GM10248 (cell line): ENCODE measurements at regions not wholly inside any gene's neighbourhood (a gene's known extent, or its start where the extent isn't known, plus 50 kb on each side); places are given as distances from the start of the nearest gene placed in this dataset.

Source experiments
- CTCF ChIA-PET: fragments of 300-600 bp; sonication (Branson Sonifier 250); formaldehyde crosslinking; extraction: SDS; loops from one replicate; lab custom pipeline; 2021; ENCODE audit warnings: antibody characterized with exemption; lab: Yijun Ruan, JAX
- POLR2A ChIA-PET: fragments of 350-650 bp; sonication (Branson Sonifier 250); formaldehyde crosslinking; extraction: SDS; loops from one replicate; lab custom pipeline; 2020; ENCODE audit warnings: antibody characterized with exemption; lab: Yijun Ruan, JAX
- DNase-seq: peaks from one replicate; pipeline ENCODE4 v3.0.0; 2012; ENCODE audit errors: extremely low spot score
- TF ChIP-seq, protein P1 (sequence below): IDR thresholded peaks from 2 replicates; pipeline ENCODE4 v1.5.1; 2012; ENCODE audit warnings: mild to moderate bottlenecking, low read depth; ENCODE audit errors: extremely low read depth, missing control alignments, control extremely low read depth

DNA sequence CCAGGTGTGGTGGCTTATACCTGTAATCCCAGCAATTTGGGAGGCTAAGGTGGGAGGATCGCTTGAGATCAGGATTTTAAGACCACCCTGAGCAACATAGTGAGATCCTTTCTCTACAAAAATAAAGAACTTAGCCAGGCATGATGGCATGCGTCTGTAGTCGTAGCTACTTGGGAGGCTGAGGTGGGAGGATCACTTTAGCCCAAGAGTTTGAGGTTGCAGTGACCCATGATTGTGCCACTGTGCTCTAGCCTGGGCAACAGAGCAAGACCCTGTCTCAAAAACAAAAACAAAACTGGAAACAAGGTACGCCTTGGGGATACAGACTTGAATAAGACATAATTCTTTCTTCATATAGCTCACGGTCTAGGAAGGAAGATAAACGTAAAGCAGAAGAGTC lies 63.1 kb upstream of the GRAMD1B start:
- ChIA-PET POLR2A (no interaction called here), CTCF (interaction anchor here (0.9 to 9.0 kb wide), 4 partner anchors 7 to 41 kb away, joined by 3 to 68 read pairs (median 5); no protein-coding TSS in a partner anchor)
- TF ChIP-seq, protein P1, sequence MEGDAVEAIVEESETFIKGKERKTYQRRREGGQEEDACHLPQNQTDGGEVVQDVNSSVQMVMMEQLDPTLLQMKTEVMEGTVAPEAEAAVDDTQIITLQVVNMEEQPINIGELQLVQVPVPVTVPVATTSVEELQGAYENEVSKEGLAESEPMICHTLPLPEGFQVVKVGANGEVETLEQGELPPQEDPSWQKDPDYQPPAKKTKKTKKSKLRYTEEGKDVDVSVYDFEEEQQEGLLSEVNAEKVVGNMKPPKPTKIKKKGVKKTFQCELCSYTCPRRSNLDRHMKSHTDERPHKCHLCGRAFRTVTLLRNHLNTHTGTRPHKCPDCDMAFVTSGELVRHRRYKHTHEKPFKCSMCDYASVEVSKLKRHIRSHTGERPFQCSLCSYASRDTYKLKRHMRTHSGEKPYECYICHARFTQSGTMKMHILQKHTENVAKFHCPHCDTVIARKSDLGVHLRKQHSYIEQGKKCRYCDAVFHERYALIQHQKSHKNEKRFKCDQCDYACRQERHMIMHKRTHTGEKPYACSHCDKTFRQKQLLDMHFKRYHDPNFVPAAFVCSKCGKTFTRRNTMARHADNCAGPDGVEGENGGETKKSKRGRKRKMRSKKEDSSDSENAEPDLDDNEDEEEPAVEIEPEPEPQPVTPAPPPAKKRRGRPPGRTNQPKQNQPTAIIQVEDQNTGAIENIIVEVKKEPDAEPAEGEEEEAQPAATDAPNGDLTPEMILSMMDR, result no peak
- no peak for DNase-seq

DNA sequence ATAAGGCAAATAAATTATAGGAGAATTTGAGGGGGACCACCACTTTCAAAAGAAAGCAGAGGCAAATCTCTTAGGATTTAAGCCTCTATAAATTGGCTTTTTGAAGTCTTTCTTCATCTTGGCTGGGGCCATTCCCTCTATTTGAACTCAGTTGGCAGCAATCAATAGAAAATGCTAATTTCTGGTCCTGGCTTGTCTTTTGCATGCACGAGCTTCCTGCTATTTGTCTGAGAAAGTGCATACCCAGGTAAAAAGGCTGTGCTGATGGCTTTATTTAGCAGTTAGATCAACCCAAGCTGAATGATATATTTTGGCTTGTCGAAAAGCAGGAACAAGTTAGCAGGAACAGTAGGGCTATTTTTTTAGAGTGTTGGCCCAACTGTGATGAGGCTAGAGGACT lies 64.1 kb upstream of the GRAMD1B start:
- ChIA-PET POLR2A (no interaction called here), CTCF (interaction anchor here (1.5 kb wide), 1 partner anchor 25 kb away, joined by 3 read pairs; no protein-coding TSS in a partner anchor)
- no peak for DNase-seq
- TF ChIP-seq, protein P1, result no peak

- ChIA-PET POLR2A (no interaction called here), CTCF (interaction anchor here (1.2 to 8.6 kb wide), 5 partner anchors 7 to 103 kb away, joined by 3 to 68 read pairs (median 4); no protein-coding TSS in a partner anchor)
- no peak for DNase-seq
- TF ChIP-seq, protein P1, result no peak
These were observed 66.0 kb upstream of the GRAMD1B start for GRCh38 chr11:123364080-123364479.

GRCh38 chr11:123363556-123363955 lies 66.5 kb upstream of the GRAMD1B start:
- CTCF ChIA-PET, result interaction anchor here (1.0 to 8.6 kb wide), 6 partner anchors 8 to 102 kb away, joined by 3 to 68 read pairs (median 4); no protein-coding TSS in a partner anchor
- POLR2A ChIA-PET, result no interaction called here
- TF ChIP-seq, protein P1, result no peak
- no peak for DNase-seq

DNA sequence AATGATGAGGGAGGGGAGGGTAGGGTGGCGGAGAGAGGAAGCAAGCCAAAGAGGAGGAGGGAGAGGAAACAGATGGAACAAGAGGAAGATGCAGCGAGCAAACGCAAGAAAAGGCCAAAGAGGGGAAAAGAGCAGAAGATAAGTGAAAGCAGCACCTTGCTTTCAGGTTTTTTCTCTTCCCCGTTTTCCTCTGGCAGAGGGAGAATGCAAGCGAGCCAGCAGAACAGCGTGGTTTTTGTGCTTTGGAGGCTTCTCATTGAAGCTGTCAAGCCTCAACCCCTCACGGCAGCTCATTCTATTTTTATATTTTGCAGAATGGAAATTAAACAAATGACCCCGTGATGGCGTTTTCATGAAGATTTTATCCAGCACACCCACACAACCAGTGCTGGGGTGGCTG lies 67.1 kb upstream of the GRAMD1B start:
- ChIA-PET CTCF (interaction anchor here (0.7 to 8.6 kb wide), 10 partner anchors 8 to 115 kb away, joined by 3 to 68 read pairs (median 4); no protein-coding TSS in a partner anchor), POLR2A (no interaction called here)
- TF ChIP-seq, protein P1, result no peak
- no peak for DNase-seq

DNA sequence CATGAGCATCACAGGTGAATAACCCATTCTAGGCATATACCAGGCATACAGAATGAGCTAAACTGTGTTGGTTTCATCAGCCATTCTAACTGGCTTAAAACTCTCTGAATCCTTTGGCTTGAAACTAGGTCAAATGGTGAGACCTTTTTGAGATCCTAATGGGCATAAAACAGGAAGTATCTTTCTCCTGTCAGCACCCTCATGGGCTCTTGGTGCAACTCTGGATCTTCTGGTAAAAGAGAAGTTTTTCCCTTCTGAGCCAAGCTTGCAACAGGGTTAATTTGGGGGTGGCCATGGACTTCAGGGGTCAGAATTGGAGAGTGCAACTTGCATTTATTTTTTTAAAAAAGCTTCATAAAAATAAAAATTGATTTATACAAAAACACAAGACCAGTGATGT lies 67.9 kb upstream of the GRAMD1B start:
- TF ChIP-seq, protein P1, result no peak
- POLR2A ChIA-PET, result no interaction called here
- no peak for DNase-seq
- CTCF ChIA-PET, result interaction anchor here (0.7 to 8.6 kb wide), 8 partner anchors 8 to 116 kb away, joined by 3 to 68 read pairs (median 4); no protein-coding TSS in a partner anchor
